ENCODE measurements at regions not wholly inside any gene's neighbourhood (a gene's known extent, or its start where the extent isn't known, plus 50 kb on each side); places are given as distances from the start of the nearest gene placed in this dataset.

GRCh38 chr6:11392778-11393507 lies 144.6 kb upstream of the TMEM170B start:
- Histone ChIP-seq H3K4me3 (ENCODE audit: low read depth, low read length) (no peak overlapping the region), H3K4me1 (ENCODE audit: control insufficient read depth, insufficient read depth, low read length) (peaks cover 4% of the 10 kb centered on the region; the same call in 1 of the 2 replicates), H3K9me3 (ENCODE audit: control insufficient read depth, insufficient read depth, low read depth, low read length) (no peaks in the 10 kb centered on the region), H3K36me3 (ENCODE audit: control insufficient read depth in 2 of 2, insufficient read depth in 1 of 2, low read length in 2 of 2) (no peaks in the 10 kb centered on the region), H3K27ac (ENCODE audit: extremely low read depth, low read depth, low read length) (no peak overlapping the region)
- TF ChIP-seq ZNF571 (tag by site-specific recombination; IDR thresholded peaks at IDR 0.05), result no peak
- TF ChIP-seq ZNF585B (tag by site-specific recombination; IDR thresholded peaks at IDR 0.05), result no peak
- no peak for TF ChIP-seq TRIM28 (IDR thresholded peaks at IDR 0.05; ENCODE audit: borderline replicate concordance, low read length)
- peak; percentile 95 for TF ChIP-seq HOXD13 (CRISPR knock-in tag; IDR thresholded peaks at IDR 0.05; ENCODE audit: borderline replicate concordance)
- TF ChIP-seq ZIC2 (tag by site-specific recombination; IDR thresholded peaks at IDR 0.05), result peak; percentile 33
- POLR2A ChIA-PET, result interaction anchor here (1.6 kb wide), 1 partner anchor 160 kb away, joined by 6 read pairs; the partner anchor contains the start of gene NEDD9
- CTCF ChIA-PET, result interaction anchor here (1.2 to 2.1 kb wide), 2 partner anchors 12 to 104 kb away, joined by 5 to 12 read pairs; no protein-coding TSS in a partner anchor

- CTCF ChIA-PET, result interaction anchor here (0.9 kb wide), 1 partner anchor 11 kb away, joined by 4 read pairs; no protein-coding TSS in a partner anchor
- H3K27ac ChIP-seq (ENCODE audit: extremely low read depth, low read depth, low read length), result no peak overlapping the region
- POLR2A ChIA-PET, result no interaction called here
These were observed 145.4 kb upstream of the TMEM170B start for GRCh38 chr6:11391934-11392777.

GRCh38 chr6:11389977-11390376 lies 147.6 kb upstream of the TMEM170B start:
- CTCF ChIA-PET, result interaction anchor here (0.8 kb wide), 1 partner anchor 70 kb away, joined by 3 read pairs; no protein-coding TSS in a partner anchor
- Histone ChIP-seq H3K4me1 (ENCODE audit: control insufficient read depth, insufficient read depth, low read length) (peaks cover 4% of the 10 kb centered on the region; the same call in 1 of the 2 replicates), H3K36me3 (ENCODE audit: control insufficient read depth in 2 of 2, insufficient read depth in 1 of 2, low read length in 2 of 2) (no peaks in the 10 kb centered on the region), H3K9me3 (ENCODE audit: control insufficient read depth, insufficient read depth, low read depth, low read length) (no peaks in the 10 kb centered on the region), H3K4me3 (ENCODE audit: low read depth, low read length) (no peak overlapping the region), H3K27ac (ENCODE audit: extremely low read depth, low read depth, low read length) (no peak overlapping the region)
- POLR2A ChIA-PET, result interaction anchor here (0.5 kb wide), 1 partner anchor 10 kb away, joined by 7 read pairs; no protein-coding TSS in a partner anchor
- no peak for TF ChIP-seq ZNF280C (tag by site-specific recombination; IDR thresholded peaks at IDR 0.05)
- no peak for TF ChIP-seq ZNF366 (tag by site-specific recombination; conservative IDR thresholded peaks at IDR 0.05)
- TF ChIP-seq ZSCAN4 (tag by site-specific recombination; IDR thresholded peaks at IDR 0.05), result no peak
- no peak for TF ChIP-seq TRIM28 (IDR thresholded peaks at IDR 0.05; ENCODE audit: borderline replicate concordance, low read length)
- TF ChIP-seq ZSCAN18 (tag by site-specific recombination; IDR thresholded peaks at IDR 0.05), result no peak
- no peak for TF ChIP-seq ZBTB26 (tag by site-specific recombination; optimal IDR thresholded peaks at IDR 0.05)
- no peak for TF ChIP-seq ZNF10 (tag by site-specific recombination; IDR thresholded peaks at IDR 0.05)
- no peak for TF ChIP-seq ZBTB17 (tag by site-specific recombination; IDR thresholded peaks at IDR 0.05)
- no peak for TF ChIP-seq ZNF747 (tag by site-specific recombination; IDR thresholded peaks at IDR 0.05)

More at GRCh38 chr6:11391934-11392777, 145.4 kb upstream of the TMEM170B start:
- TF ChIP-seq ZIC2 (tag by site-specific recombination; IDR thresholded peaks at IDR 0.05), result no peak
- TF ChIP-seq IKZF3 (tag by site-specific recombination; IDR thresholded peaks at IDR 0.05), result no peak
- TF ChIP-seq ZNF623 (tag by site-specific recombination; IDR thresholded peaks at IDR 0.05), result no peak
- no peak for TF ChIP-seq ZBTB7A (tag by site-specific recombination; IDR thresholded peaks at IDR 0.05; ENCODE audit: low read depth)
- no peak for TF ChIP-seq SALL2 (tag by site-specific recombination; IDR thresholded peaks at IDR 0.05; ENCODE audit: borderline replicate concordance)
- no peak for TF ChIP-seq ZNF514 (tag by site-specific recombination; IDR thresholded peaks at IDR 0.05)
- TF ChIP-seq ZBTB8A (tag by site-specific recombination; IDR thresholded peaks at IDR 0.05), result no peak
- TF ChIP-seq REPIN1 (tag by site-specific recombination; IDR thresholded peaks at IDR 0.05; ENCODE audit: low read depth), result no peak
- TF ChIP-seq ZNF621 (tag by site-specific recombination; IDR thresholded peaks at IDR 0.05), result no peak
- TF ChIP-seq ZNF221 (tag by site-specific recombination; IDR thresholded peaks at IDR 0.05; ENCODE audit: borderline replicate concordance), result no peak
- no peak for TF ChIP-seq ZFP37 (tag by site-specific recombination; IDR thresholded peaks at IDR 0.05)
- no peak for TF ChIP-seq ZNF777 (tag by site-specific recombination; IDR thresholded peaks at IDR 0.05; ENCODE audit: borderline replicate concordance)
- no peak for TF ChIP-seq ZNF214 (tag by site-specific recombination; IDR thresholded peaks at IDR 0.05; ENCODE audit: borderline replicate concordance)
- TF ChIP-seq ZNF624 (tag by site-specific recombination; IDR thresholded peaks at IDR 0.05), result no peak
- TF ChIP-seq ZEB2 (tag by site-specific recombination; IDR thresholded peaks at IDR 0.05), result no peak
- no peak for TF ChIP-seq AEBP2 (tag by site-specific recombination; IDR thresholded peaks at IDR 0.05; ENCODE audit: borderline replicate concordance)
- no peak for TF ChIP-seq ZNF549 (tag by site-specific recombination; IDR thresholded peaks at IDR 0.05)
- TF ChIP-seq KLF16 (tag by site-specific recombination; IDR thresholded peaks at IDR 0.05), result no peak
- H3K36me3 ChIP-seq (ENCODE audit: control insufficient read depth in 2 of 2, insufficient read depth in 1 of 2, low read length in 2 of 2), result no peaks in the 10 kb centered on the region
- H3K9me3 ChIP-seq (ENCODE audit: control insufficient read depth, insufficient read depth, low read depth, low read length), result no peaks in the 10 kb centered on the region
- peaks cover 4% of the 10 kb centered on the region; the same call in 1 of the 2 replicates for H3K4me1 ChIP-seq (ENCODE audit: control insufficient read depth, insufficient read depth, low read length)
- H3K4me3 ChIP-seq (ENCODE audit: low read depth, low read length), result no peak overlapping the region
